H1 (cell line): ENCODE measurements at regions not wholly inside any gene's neighbourhood (a gene's known extent, or its start where the extent isn't known, plus 50 kb on each side); places are given as distances from the start of the nearest gene placed in this dataset.

Source experiments
- CTCF ChIA-PET: fragments of 300-600 bp; sonication (Branson Sonifier 250); formaldehyde crosslinking; loops from one replicate; lab custom pipeline; 2021; ENCODE audit not compliant: partially characterized antibody; lab: Charles Lee
- POLR2A ChIA-PET: fragments of 300-600 bp; sonication (Branson Sonifier 250); formaldehyde crosslinking; loops from one replicate; lab custom pipeline; 2021; ENCODE audit warnings: inconsistent platforms; ENCODE audit not compliant: partially characterized antibody; lab: Charles Lee
- DNase-seq, 2 experiments: peaks; one replicate each; pipeline versions ENCODE4 v3.0.0 to v3.0.0-alpha.2; 2010 to 2022; ENCODE audit warnings: low spot score in 2 of 2, low read depth in 1 of 2, mixed read lengths in 1 of 2
- FAIRE-seq: peaks from 2 replicates; lab custom pipeline; 2011; peaks lifted over from hg19 to GRCh38; lab: Jason Lieb, UNC
- H2AFZ ChIP-seq: 2 replicates; pipeline ENCODE4 v1.8.1; 2012; ENCODE audit warnings: low read length, inconsistent platforms
- H2AK5ac ChIP-seq: 2 replicates; pipeline ENCODE4 v1.6.1; 2013; ENCODE audit warnings: low read depth, low read length
- H2BK120ac ChIP-seq: replicated peaks from 2 replicates; pipeline ENCODE3; 2013; ENCODE audit warnings: low read depth, low read length, inconsistent platforms
- H2BK12ac ChIP-seq: 2 replicates; pipeline ENCODE4 v1.6.1; 2013; ENCODE audit warnings: low read depth, low read length
- H2BK15ac ChIP-seq: 2 replicates; pipeline ENCODE4 v1.6.1; 2013; ENCODE audit warnings: low read length
- H2BK20ac ChIP-seq: 2 replicates; pipeline ENCODE4 v1.6.1; 2013; ENCODE audit warnings: low read length
- H2BK5ac ChIP-seq: 2 replicates; pipeline ENCODE4 v1.6.1; 2013; ENCODE audit warnings: low read depth, low read length
- H3K14ac ChIP-seq: 2 replicates; pipeline ENCODE4 v1.6.1; 2013; ENCODE audit warnings: inconsistent platforms; ENCODE audit not compliant: insufficient read length
- H3K18ac ChIP-seq: 2 replicates; pipeline ENCODE4 v1.6.1; 2013; ENCODE audit warnings: low read length; ENCODE audit errors: extremely low read depth
- H3K23ac ChIP-seq: 2 replicates; pipeline ENCODE4 v1.6.1; 2013; ENCODE audit warnings: inconsistent platforms; ENCODE audit not compliant: insufficient read length
- H3K23me2 ChIP-seq: 2 replicates; pipeline ENCODE4 v1.6.1; 2013; ENCODE audit warnings: low read depth, low read length
- H3K27ac ChIP-seq: 2 replicates; pipeline ENCODE4 v1.6.1; 2011; ENCODE audit warnings: low read depth, low read length, inconsistent platforms
- H3K27me3 ChIP-seq, 4 experiments: replicated peaks in 1 of 4; 1 replicate in 1 of 4; 2 replicates in 3 of 4; pipeline versions ENCODE4 v1.6.1 to v1.8.1; 2011 to 2013; ENCODE audit warnings: low read length in 3 of 4, mild to moderate bottlenecking in 3 of 4, inconsistent platforms in 2 of 4, mixed read lengths in 2 of 4, moderate library complexity in 1 of 4; ENCODE audit not compliant: control insufficient read depth in 3 of 4, insufficient read depth in 3 of 4; ENCODE audit errors: extremely low read depth in 1 of 4
- H3K36me3 ChIP-seq, 4 experiments: 2 replicates each; pipeline versions ENCODE4 v1.6.1 to v1.8.1; 2011 to 2013; ENCODE audit warnings: mild to moderate bottlenecking in 4 of 4, low read length in 3 of 4, moderate library complexity in 2 of 4, control low read depth in 1 of 4, inconsistent platforms in 1 of 4; ENCODE audit not compliant: insufficient read depth in 4 of 4, control insufficient read depth in 2 of 4
- H3K4ac ChIP-seq: replicated peaks from 2 replicates; pipeline ENCODE3; 2013; ENCODE audit warnings: low read length, low read depth, mixed read lengths, inconsistent platforms; ENCODE audit not compliant: insufficient read length
- H3K4me1 ChIP-seq, 4 experiments: replicated peaks in 1 of 4; 1 replicate in 1 of 4; 2 replicates in 3 of 4; pipeline versions ENCODE4 v1.6.1 to v1.8.1; 2011 to 2013; ENCODE audit warnings: low read length in 3 of 4, inconsistent platforms in 2 of 4, mixed read lengths in 1 of 4; ENCODE audit not compliant: insufficient read depth in 4 of 4, control insufficient read depth in 3 of 4
- H3K4me2 ChIP-seq, 2 experiments: 2 replicates each; pipeline versions ENCODE4 v1.6.1 to v1.8.1; 2011 to 2013; ENCODE audit warnings: low read depth in 2 of 2, low read length in 2 of 2, control low read depth in 1 of 2, inconsistent platforms in 1 of 2, mild to moderate bottlenecking in 1 of 2; ENCODE audit not compliant: insufficient read depth in 1 of 2
- H3K4me3 ChIP-seq, 4 experiments: fragments of 200-600, 300-600 bp in 1 of 4; sonication (generic), shearing (Covaris generic), sonication (Bioruptor Twin) in 1 of 4; 2 replicates each; pipeline versions ENCODE4 v1.5.1 to v1.8.1; 2011 to 2016; ENCODE audit warnings: low read length in 4 of 4, low read depth in 3 of 4, control low read depth in 2 of 4, inconsistent platforms in 2 of 4, mild to moderate bottlenecking in 2 of 4, mixed read lengths in 1 of 4, moderate library complexity in 1 of 4; ENCODE audit not compliant: insufficient read depth in 2 of 4; ENCODE audit errors: extremely low read depth in 1 of 4
- H3K56ac ChIP-seq: replicated peaks from 2 replicates; pipeline ENCODE3; 2013; ENCODE audit warnings: low read depth, mild to moderate bottlenecking, mixed read lengths, low read length, inconsistent platforms; ENCODE audit not compliant: insufficient read length
- H3K79me1 ChIP-seq: 2 replicates; pipeline ENCODE4 v1.6.1; 2013; ENCODE audit warnings: low read depth, low read length, control low read depth
- H3K79me2 ChIP-seq, 2 experiments: 2 replicates each; pipeline versions ENCODE4 v1.6.1 to v1.8.1; 2012 to 2013; ENCODE audit warnings: low read length in 2 of 2, mild to moderate bottlenecking in 2 of 2, inconsistent platforms in 1 of 2; ENCODE audit not compliant: insufficient read depth in 2 of 2, control insufficient read depth in 1 of 2
- H3K9ac ChIP-seq, 4 experiments: replicated peaks in 1 of 4; 1 replicate in 1 of 4; 2 replicates in 3 of 4; pipeline versions ENCODE4 v1.6.1 to v1.8.1; 2011 to 2013; ENCODE audit warnings: low read depth in 3 of 4, low read length in 3 of 4, control low read depth in 2 of 4, mild to moderate bottlenecking in 2 of 4, moderate library complexity in 2 of 4, inconsistent platforms in 1 of 4; ENCODE audit errors: extremely low read depth in 1 of 4
- H3K9me3 ChIP-seq, 2 experiments: 2 replicates each; pipeline versions ENCODE4 v1.6.1 to v1.8.1; 2012 to 2013; ENCODE audit warnings: mild to moderate bottlenecking in 2 of 2, moderate library complexity in 2 of 2, control low read depth in 1 of 2, inconsistent platforms in 1 of 2, low read depth in 1 of 2, low read length in 1 of 2, mixed read lengths in 1 of 2; ENCODE audit not compliant: insufficient read depth in 2 of 2
- H4K20me1 ChIP-seq, 2 experiments: replicated peaks in 1 of 2; 2 replicates each; pipeline versions ENCODE3 to v1.8.1; 2011 to 2013; ENCODE audit warnings: inconsistent platforms in 2 of 2, low read length in 2 of 2, mild to moderate bottlenecking in 1 of 2; ENCODE audit not compliant: insufficient read depth in 2 of 2, control insufficient read depth in 1 of 2
- H4K5ac ChIP-seq: 2 replicates; pipeline ENCODE4 v1.6.1; 2013; ENCODE audit warnings: low read length, low read depth, mixed read lengths, inconsistent platforms; ENCODE audit not compliant: insufficient read length
- H4K8ac ChIP-seq: 2 replicates; pipeline ENCODE4 v1.8.0; 2013; ENCODE audit warnings: mild to moderate bottlenecking, moderate library complexity, low read length, inconsistent platforms; ENCODE audit not compliant: insufficient read depth; ENCODE audit errors: extremely low read depth
- H4K91ac ChIP-seq: replicated peaks from 2 replicates; pipeline ENCODE3; 2013; ENCODE audit warnings: low read length, mixed read lengths, inconsistent platforms; ENCODE audit not compliant: insufficient read length
- CEBPB ChIP-seq: IDR thresholded peaks from 2 replicates; pipeline ENCODE4 v1.6.1; 2012; ENCODE audit warnings: low read depth, low read length
- CHD2 ChIP-seq: IDR thresholded peaks from 2 replicates; pipeline ENCODE4 v1.6.1; 2012; ENCODE audit warnings: low read length, improper control_type of control experiment
- HDAC6 ChIP-seq: IDR thresholded peaks from one replicate; pipeline ENCODE4 v1.7.1; 2012; ENCODE audit warnings: low read depth, mild to moderate bottlenecking, inconsistent platforms, low read length, moderate library complexity
- KDM1A ChIP-seq: fragments of 200-600, 300-600 bp; sonication (generic); IDR thresholded peaks from 2 replicates; pipeline ENCODE4 v1.7.1; 2016; ENCODE audit warnings: mild to moderate bottlenecking, low read length, borderline replicate concordance
- KDM4A ChIP-seq: IDR thresholded peaks from one replicate; pipeline ENCODE4 v1.7.1; 2012; ENCODE audit warnings: low read depth, mild to moderate bottlenecking, moderate library complexity, low read length, inconsistent platforms; ENCODE audit not compliant: severe bottlenecking
- NRF1 ChIP-seq: IDR thresholded peaks from 2 replicates; pipeline ENCODE4 v1.6.1; 2011; ENCODE audit warnings: mild to moderate bottlenecking, low read depth, low read length, improper control_type of control experiment
- RAD21 ChIP-seq, 2 experiments: IDR thresholded peaks in 1 of 2; conservative IDR thresholded peaks in 1 of 2; 2 replicates each; pipeline ENCODE4 v1.6.1; 2011; ENCODE audit warnings: low read depth in 2 of 2, low read length in 2 of 2, improper control_type of control experiment in 1 of 2, inconsistent platforms in 1 of 2, mild to moderate bottlenecking in 1 of 2, moderate library complexity in 1 of 2
- SP1 ChIP-seq: IDR thresholded peaks from 2 replicates; pipeline ENCODE4 v1.6.1; 2011; ENCODE audit warnings: low read depth, low read length
- SP2 ChIP-seq: IDR thresholded peaks from 2 replicates; pipeline ENCODE4 v1.6.1; 2012; ENCODE audit warnings: mild to moderate bottlenecking, low read length, inconsistent platforms
- SP4 ChIP-seq: IDR thresholded peaks from 2 replicates; pipeline ENCODE4 v1.6.1; 2012; ENCODE audit warnings: low read length, inconsistent platforms
- TAF1 ChIP-seq: IDR thresholded peaks from 2 replicates; pipeline ENCODE4 v1.6.1; 2011; ENCODE audit warnings: mild to moderate bottlenecking, low read depth, low read length
- TAF7 ChIP-seq: optimal IDR thresholded peaks from 2 replicates; pipeline ENCODE3; 2011; ENCODE audit warnings: low read depth, mild to moderate bottlenecking, inconsistent platforms, low read length, moderate library complexity, borderline replicate concordance
- TCF12 ChIP-seq: IDR thresholded peaks from 2 replicates; pipeline ENCODE4 v1.6.1; 2011; ENCODE audit warnings: low read depth, mild to moderate bottlenecking, low read length
- ZNF274 ChIP-seq: IDR thresholded peaks from 2 replicates; pipeline ENCODE4 v1.7.0; 2012; ENCODE audit warnings: low read length, borderline replicate concordance; ENCODE audit errors: extremely low read depth
- WGBS, 2 experiments: shearing (Covaris generic) in 1 of 2; methylation state at CpG; one replicate each; pipeline versions ENCODE4 v1.1.6 to v1.1.7; 2013 to 2015; ENCODE audit warnings: low lambda C conversion rate in 2 of 2, mixed read lengths in 2 of 2, inconsistent platforms in 1 of 2, low coverage in 1 of 2, missing lambda C conversion rate in 1 of 2; ENCODE audit not compliant: insufficient replicate concordance in 2 of 2, insufficient coverage in 1 of 2, insufficient read length in 1 of 2; ENCODE audit errors: extremely low coverage in 1 of 2, missing lambda C conversion rate in 1 of 2; 5-methylcytosine and 5-hydroxymethylcytosine counted together
- TF ChIP-seq, protein P1 (sequence below): IDR thresholded peaks from 2 replicates; pipeline ENCODE4 v1.6.1; 2012; ENCODE audit warnings: low read length, inconsistent platforms

DNA sequence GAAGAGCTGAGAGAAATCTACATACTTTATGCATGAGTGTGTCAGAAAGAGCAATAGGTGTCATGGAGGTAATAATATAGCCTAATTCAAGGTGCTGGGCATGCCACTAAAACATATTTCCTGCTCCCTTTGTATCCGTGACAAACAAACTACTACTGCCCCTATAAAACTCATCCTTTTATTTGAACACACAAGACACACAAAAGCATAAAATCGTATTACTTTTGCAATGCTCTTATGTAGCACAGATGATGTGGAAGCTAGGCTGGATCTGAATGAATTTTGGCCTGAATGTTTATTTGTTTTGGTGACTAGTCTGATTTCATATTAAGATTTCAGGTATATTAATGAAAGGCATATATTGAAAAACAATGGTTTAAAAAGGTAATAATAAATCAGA lies 239.3 kb upstream of the NEGR1 start:
- no peaks in the 10 kb centered on the region for H3K36me3 ChIP-seq
- no peak overlapping the region for H2BK20ac ChIP-seq
- H2BK15ac ChIP-seq, result no peak overlapping the region
- no peak overlapping the region for H3K9ac ChIP-seq
- ChIA-PET POLR2A (no interaction called here), CTCF (interaction anchor here (0.9 kb wide), 1 partner anchor 21 kb away, joined by 3 read pairs; no protein-coding TSS in a partner anchor)
- no peaks in the 10 kb centered on the region for H3K9me3 ChIP-seq
- H4K20me1 ChIP-seq, result no peaks in the 10 kb centered on the region
- no peaks in the 10 kb centered on the region for H3K27me3 ChIP-seq
- DNase-seq (no peak), FAIRE-seq (no peak)
- no peak overlapping the region for H3K27ac ChIP-seq
- H4K8ac ChIP-seq, result no peak overlapping the region
- H3K23ac ChIP-seq, result no peak overlapping the region
- H2BK12ac ChIP-seq, result no peak overlapping the region
- H4K91ac ChIP-seq, result no peak overlapping the region
- H3K79me2 ChIP-seq, result no peaks in the 10 kb centered on the region
- H2BK5ac ChIP-seq, result no peak overlapping the region
- no peak overlapping the region for H3K56ac ChIP-seq
- H3K4me2 ChIP-seq, result no peak overlapping the region
- H2AFZ ChIP-seq, result no peak overlapping the region
- no peak overlapping the region for H3K18ac ChIP-seq
- no peaks in the 10 kb centered on the region for H3K23me2 ChIP-seq
- no peak overlapping the region for H4K5ac ChIP-seq
- no peak overlapping the region for H3K4me3 ChIP-seq
- H3K4ac ChIP-seq, result no peak overlapping the region
- H2BK120ac ChIP-seq, result no peak overlapping the region
- no peaks in the 10 kb centered on the region for H3K79me1 ChIP-seq
- WGBS, 2 experiments, result 92% methylated on average over 2 of the region's 2 CpGs; no CpG with 5 or more reads in 1 of the 2 experiments
- no peak overlapping the region for H2AK5ac ChIP-seq
- H3K14ac ChIP-seq, result no peak overlapping the region
- H3K4me1 ChIP-seq, result no peaks in the 10 kb centered on the region
- no peak for TF ChIP-seq NRF1
- TF ChIP-seq SP4, result no peak
- no peak for TF ChIP-seq TCF12
- no peak for TF ChIP-seq CEBPB
- no peak for TF ChIP-seq TAF1
- no peak for TF ChIP-seq ZNF274
- TF ChIP-seq, protein P1, sequence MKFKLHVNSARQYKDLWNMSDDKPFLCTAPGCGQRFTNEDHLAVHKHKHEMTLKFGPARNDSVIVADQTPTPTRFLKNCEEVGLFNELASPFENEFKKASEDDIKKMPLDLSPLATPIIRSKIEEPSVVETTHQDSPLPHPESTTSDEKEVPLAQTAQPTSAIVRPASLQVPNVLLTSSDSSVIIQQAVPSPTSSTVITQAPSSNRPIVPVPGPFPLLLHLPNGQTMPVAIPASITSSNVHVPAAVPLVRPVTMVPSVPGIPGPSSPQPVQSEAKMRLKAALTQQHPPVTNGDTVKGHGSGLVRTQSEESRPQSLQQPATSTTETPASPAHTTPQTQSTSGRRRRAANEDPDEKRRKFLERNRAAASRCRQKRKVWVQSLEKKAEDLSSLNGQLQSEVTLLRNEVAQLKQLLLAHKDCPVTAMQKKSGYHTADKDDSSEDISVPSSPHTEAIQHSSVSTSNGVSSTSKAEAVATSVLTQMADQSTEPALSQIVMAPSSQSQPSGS, result no peak
- no peak for TF ChIP-seq HDAC6
- no peak for TF ChIP-seq CHD2
- TF ChIP-seq RAD21 (IDR thresholded peaks at IDR 0.05 in 1 of 2, conservative IDR thresholded peaks at IDR 0.05 in 1 of 2; ENCODE audit: low read depth in 2 of 2, low read length in 2 of 2), result no peak
- no peak for TF ChIP-seq SP2
- no peak for TF ChIP-seq KDM1A
- TF ChIP-seq TAF7, result no peak
- TF ChIP-seq KDM4A, result no peak
- TF ChIP-seq SP1, result no peak
